IMR-90 (cell line): ENCODE measurements at regions not wholly inside any gene's neighbourhood (a gene's known extent, or its start where the extent isn't known, plus 50 kb on each side); places are given as distances from the start of the nearest gene placed in this dataset.

Experiments
- ATAC-seq: fragments of 200-7000 bp; cut with Tn5 transposase; 2 replicates; pipeline ENCODE4 v1.9.1; 2020; ENCODE audit warnings: low read depth, mild to moderate bottlenecking, moderate library complexity
- BruUV-seq: library from RNA; stranded (reverse); fragments of 400-500 nt; replicated peaks from 2 replicates; lab custom pipeline; 2021; lab: Mats Ljungman, UMichigan
- CTCF ChIA-PET: fragments of 300-600 bp; formaldehyde crosslinking; extraction: SDS; loops from one replicate; lab custom pipeline; 2021; ENCODE audit warnings: antibody characterized with exemption; lab: Yijun Ruan, JAX
- POLR2A ChIA-PET: fragments of 300-600 bp; sonication (Branson Sonifier 250); formaldehyde crosslinking; loops from one replicate; lab custom pipeline; 2022; ENCODE audit warnings: antibody characterized with exemption; ENCODE audit not compliant: unreplicated experiment; lab: Charles Lee
- DNase-seq: peaks from one replicate; pipeline ENCODE4 v3.0.0; 2013
- H2AFZ ChIP-seq: replicated peaks from 2 replicates; pipeline ENCODE3; 2013; ENCODE audit warnings: low read length, mild to moderate bottlenecking; ENCODE audit not compliant: poor library complexity
- H2AK5ac ChIP-seq: 2 replicates; pipeline ENCODE4 v1.6.1; 2013; ENCODE audit warnings: low read depth, low read length, inconsistent platforms
- H2AK9ac ChIP-seq: replicated peaks from 2 replicates; pipeline ENCODE3; 2013; ENCODE audit warnings: mild to moderate bottlenecking, low read depth, low read length, moderate library complexity; ENCODE audit not compliant: poor library complexity
- H2BK120ac ChIP-seq: 2 replicates; pipeline ENCODE4 v1.6.1; 2013; ENCODE audit warnings: low read depth, low read length, inconsistent platforms
- H2BK15ac ChIP-seq: 3 replicates; pipeline ENCODE4 v1.6.1; 2013; ENCODE audit warnings: low read depth, low read length, inconsistent platforms
- H2BK20ac ChIP-seq: 2 replicates; pipeline ENCODE4 v1.6.1; 2013; ENCODE audit warnings: low read depth, mild to moderate bottlenecking, inconsistent platforms, low read length, moderate library complexity
- H2BK5ac ChIP-seq: 2 replicates; pipeline ENCODE4 v1.6.1; 2013; ENCODE audit warnings: mild to moderate bottlenecking, low read depth, low read length, inconsistent platforms; ENCODE audit not compliant: poor library complexity, severe bottlenecking
- H3K14ac ChIP-seq: replicated peaks from 2 replicates; pipeline ENCODE4 v1.6.1; 2013; ENCODE audit warnings: low read depth, low read length, inconsistent platforms
- H3K18ac ChIP-seq: 2 replicates; pipeline ENCODE4 v1.6.1; 2013; ENCODE audit warnings: low read depth, low read length, control low read depth
- H3K23ac ChIP-seq: 2 replicates; pipeline ENCODE4 v1.6.1; 2013; ENCODE audit warnings: low read depth, low read length, inconsistent platforms
- H3K27ac ChIP-seq: 2 replicates; pipeline ENCODE4 v1.5.1; 2013; ENCODE audit warnings: mild to moderate bottlenecking, control low read depth, low read length; ENCODE audit not compliant: insufficient read depth
- H3K27me3 ChIP-seq: 2 replicates; pipeline ENCODE4 v1.6.1; 2013; ENCODE audit warnings: low read length; ENCODE audit not compliant: control insufficient read depth, insufficient read depth
- H3K36me3 ChIP-seq: 2 replicates; pipeline ENCODE4 v1.6.1; 2013; ENCODE audit warnings: low read length, mixed read lengths; ENCODE audit not compliant: control insufficient read depth, insufficient read depth
- H3K4ac ChIP-seq: 2 replicates; pipeline ENCODE4 v1.6.1; 2013; ENCODE audit warnings: low read depth, low read length, inconsistent platforms
- H3K4me1 ChIP-seq: 2 replicates; pipeline ENCODE4 v1.6.1; 2013; ENCODE audit warnings: low read length, mixed read lengths; ENCODE audit not compliant: control insufficient read depth, insufficient read depth
- H3K4me2 ChIP-seq: 2 replicates; pipeline ENCODE4 v1.6.1; 2013; ENCODE audit warnings: low read depth, mild to moderate bottlenecking, control low read depth, low read length, moderate library complexity
- H3K4me3 ChIP-seq: 2 replicates; pipeline ENCODE4 v1.5.1; 2013; ENCODE audit warnings: low read depth, mild to moderate bottlenecking, control low read depth, low read length, moderate library complexity; ENCODE audit not compliant: insufficient read depth
- H3K56ac ChIP-seq: 2 replicates; pipeline ENCODE4 v1.6.1; 2013; ENCODE audit warnings: low read length, inconsistent platforms; ENCODE audit not compliant: insufficient read depth; ENCODE audit errors: extremely low read depth
- H3K79me1 ChIP-seq, 2 experiments: 2 replicates each; pipeline ENCODE4 v1.6.1; 2013; ENCODE audit warnings: low read length in 2 of 2, inconsistent platforms in 1 of 2, low read depth in 1 of 2
- H3K9ac ChIP-seq: 2 replicates; pipeline ENCODE4 v1.6.1; 2013; ENCODE audit warnings: low read depth, low read length, control low read depth
- H3K9me1 ChIP-seq: 2 replicates; pipeline ENCODE4 v1.6.1; 2013; ENCODE audit warnings: low read length, inconsistent platforms; ENCODE audit not compliant: insufficient read depth
- H3K9me3 ChIP-seq: 2 replicates; pipeline ENCODE4 v1.6.1; 2013; ENCODE audit warnings: low read length; ENCODE audit not compliant: control insufficient read depth, insufficient read depth
- H4K20me1 ChIP-seq: 2 replicates; pipeline ENCODE4 v1.6.1; 2013; ENCODE audit warnings: low read length, inconsistent platforms; ENCODE audit not compliant: insufficient read depth
- H4K5ac ChIP-seq: 2 replicates; pipeline ENCODE4 v1.6.1; 2013; ENCODE audit warnings: mild to moderate bottlenecking, low read depth, low read length, control low read depth
- H4K8ac ChIP-seq, 2 experiments: 2 replicates each; pipeline ENCODE4 v1.6.1; 2013; ENCODE audit warnings: low read depth in 2 of 2, low read length in 2 of 2, control low read depth in 1 of 2, inconsistent platforms in 1 of 2
- H4K91ac ChIP-seq: 2 replicates; pipeline ENCODE4 v1.6.1; 2013; ENCODE audit warnings: low read depth, low read length, inconsistent platforms; ENCODE audit not compliant: insufficient read depth
- BHLHE40 ChIP-seq: fragments of 150-350 bp; IDR thresholded peaks from 2 replicates; pipeline ENCODE4 v1.6.1; 2016; ENCODE audit warnings: mild to moderate bottlenecking, low read depth, low read length
- CEBPB ChIP-seq: IDR thresholded peaks from 2 replicates; pipeline ENCODE4 v1.6.1; 2012; ENCODE audit warnings: low read depth, low read length, improper control_type of control experiment
- FOS ChIP-seq: fragments of 150-350 bp; IDR thresholded peaks from 2 replicates; pipeline ENCODE4 v1.6.1; 2016; ENCODE audit warnings: low read depth, low read length
- MAFK ChIP-seq: IDR thresholded peaks from 2 replicates; pipeline ENCODE4 v1.6.1; 2012; ENCODE audit warnings: low read depth, low read length, improper control_type of control experiment
- MAZ ChIP-seq: IDR thresholded peaks from 2 replicates; pipeline ENCODE4 v1.6.1; 2012; ENCODE audit warnings: low read depth, mild to moderate bottlenecking, low read length, improper control_type of control experiment, moderate library complexity, borderline replicate concordance
- MXI1 ChIP-seq: IDR thresholded peaks from 2 replicates; pipeline ENCODE4 v1.6.1; 2012; ENCODE audit warnings: low read depth, mild to moderate bottlenecking, low read length, moderate library complexity, borderline replicate concordance
- NFE2L2 ChIP-seq: fragments of 150-350 bp; IDR thresholded peaks from 2 replicates; pipeline ENCODE4 v1.6.1; 2016; ENCODE audit warnings: low read depth, mild to moderate bottlenecking, low read length
- POLR2A ChIP-seq: IDR thresholded peaks from 2 replicates; pipeline ENCODE4 v1.6.1; 2012; ENCODE audit warnings: mild to moderate bottlenecking, low read depth, low read length
- RAD21 ChIP-seq: IDR thresholded peaks from 2 replicates; pipeline ENCODE4 v1.6.1; 2012; ENCODE audit warnings: low read length, improper control_type of control experiment
- RCOR1 ChIP-seq: IDR thresholded peaks from 2 replicates; pipeline ENCODE4 v1.6.1; 2012; ENCODE audit warnings: mild to moderate bottlenecking, low read length, improper control_type of control experiment; ENCODE audit not compliant: insufficient replicate concordance
- RFX5 ChIP-seq: IDR thresholded peaks from 2 replicates; pipeline ENCODE4 v1.8.0; 2012; ENCODE audit warnings: low read depth, mild to moderate bottlenecking, low read length, moderate library complexity
- WGBS, 2 experiments: methylation state at CpG; one replicate each; pipeline versions ENCODE4 v1.1.5 to v1.1.7; 2013; ENCODE audit warnings: missing lambda C conversion rate in 2 of 2; ENCODE audit not compliant: insufficient read length in 1 of 2; ENCODE audit errors: extremely low coverage in 2 of 2; 5-methylcytosine and 5-hydroxymethylcytosine counted together
- dilution Hi-C: fragments of 300-500 bp; cut with HindIII; formaldehyde crosslinking; loops from one replicate; pipeline ENCODE4 v1.14.3; 2018; ENCODE audit warnings: low sequenced_read_pairs; ENCODE audit not compliant: unreplicated experiment
- in situ Hi-C: fragments of 300-500 bp; cut with MboI; formaldehyde crosslinking; loops from 3 replicates; pipeline ENCODE4 v1.14.3; 2019; ENCODE audit warnings: low sequenced_read_pairs, inconsistent platforms, mixed read lengths
- intact Hi-C: fragments of 100-400 bp; cut with micrococcal nuclease; formaldehyde crosslinking; loops from 2 replicates; pipeline ENCODE4 v1.10.0; 2022

- Histone ChIP-seq H3K27me3 (no peaks in the 10 kb centered on the region), H3K36me3 (no peaks in the 10 kb centered on the region), H3K23ac (no peak overlapping the region), H4K91ac (no peak overlapping the region), H3K9me3 (peaks cover 2% of the 10 kb centered on the region; the same call in 1 of the 2 replicates), H4K8ac (no peak overlapping the region), H2BK120ac (no peak overlapping the region), H2AK9ac (no peak overlapping the region), H3K4me3 (no peak overlapping the region), H3K4ac (no peak overlapping the region), H2AK5ac (no peak overlapping the region), H3K4me2 (no peak overlapping the region), H2BK20ac (no peak overlapping the region), H2AFZ (no peak overlapping the region), H3K27ac (no peak overlapping the region), H2BK15ac (no peak overlapping the region), H4K20me1 (no peaks in the 10 kb centered on the region), H3K14ac (no peak overlapping the region), H3K18ac (no peak overlapping the region), H3K9me1 (no peaks in the 10 kb centered on the region), H4K5ac (no peak overlapping the region), H3K56ac (no peak overlapping the region), H3K9ac (no peak overlapping the region), H3K4me1 (no peaks in the 10 kb centered on the region; the same call in 1 of the 2 replicates), H3K79me1 (no peaks in the 10 kb centered on the region), H2BK5ac (no peak overlapping the region)
- no peak for ATAC-seq
- in situ Hi-C loops: no loop called here
- CTCF ChIA-PET: interaction anchor here (0.6 kb wide), 1 partner anchor 628 kb away, joined by 4 read pairs; no protein-coding TSS in a partner anchor
- intact Hi-C loops: no loop called here
- no peak for DNase-seq
- POLR2A ChIA-PET: no interaction called here
- no TSS peak for BruUV-seq
- dilution Hi-C loops: no loop called here
- 82% methylated on average over 6 of the region's 20 CpGs; no CpG with 5 or more reads in 1 of the 2 experiments for WGBS, 2 experiments
- TF ChIP-seq POLR2A: no peak
- TF ChIP-seq MAFK: no peak
- TF ChIP-seq MXI1: no peak
- TF ChIP-seq NFE2L2: no peak
- TF ChIP-seq RCOR1: no peak
- TF ChIP-seq RAD21: no peak
- TF ChIP-seq RFX5: no peak
- no peak for TF ChIP-seq BHLHE40
- TF ChIP-seq MAZ: no peak
- no peak for TF ChIP-seq FOS
- TF ChIP-seq CEBPB: no peak
These were observed 57.6 kb upstream of the ZNF532 start for GRCh38 chr18:58806826-58807714.
